ENCODE measurements at regions not wholly inside any gene's neighbourhood (a gene's known extent, or its start where the extent isn't known, plus 50 kb on each side); places are given as distances from the start of the nearest gene placed in this dataset.
"Not testable (repeated sequence)": the region's sequence is repeated elsewhere in the genome, so short reads cannot be mapped to it uniquely, and the experiment has no call there.

DNA sequence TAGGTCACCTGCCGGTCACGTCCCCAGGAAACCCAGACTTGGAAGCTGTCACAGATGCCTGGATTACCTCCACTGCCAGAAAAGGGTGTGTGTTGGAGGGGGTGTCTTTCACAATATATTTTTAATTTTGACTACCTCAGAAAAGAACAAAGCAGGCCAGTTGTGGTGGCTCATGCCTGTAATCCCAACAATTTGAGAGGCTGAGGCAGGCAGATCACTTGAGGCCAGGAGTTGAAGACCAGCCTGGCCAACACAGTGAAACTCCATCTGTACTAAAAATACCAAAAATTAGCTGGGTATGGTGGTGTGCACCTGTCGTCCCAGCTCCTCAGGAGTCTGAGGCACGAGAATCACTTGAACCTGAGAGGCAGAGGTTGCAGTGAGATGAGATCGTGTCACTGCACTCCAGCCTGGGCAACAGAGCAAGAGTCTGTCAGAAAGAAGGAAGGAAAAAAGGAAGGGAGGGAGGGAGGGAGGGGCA is 81.6 kb upstream of the FGF3 start:
- not testable (repeated sequence) for H3K36me3 ChIP-seq (ENCODE audit: control insufficient read depth, insufficient read depth, low read length); H3K9ac ChIP-seq (ENCODE audit: low read length); H3K4me1 ChIP-seq (ENCODE audit: control insufficient read depth, insufficient read depth, low read length); H3K4me3 ChIP-seq (ENCODE audit: low read length); H3K27ac ChIP-seq (ENCODE audit: low read depth, low read length); H3K27me3 ChIP-seq (ENCODE audit: control insufficient read depth, insufficient read depth, low read length)

DNA sequence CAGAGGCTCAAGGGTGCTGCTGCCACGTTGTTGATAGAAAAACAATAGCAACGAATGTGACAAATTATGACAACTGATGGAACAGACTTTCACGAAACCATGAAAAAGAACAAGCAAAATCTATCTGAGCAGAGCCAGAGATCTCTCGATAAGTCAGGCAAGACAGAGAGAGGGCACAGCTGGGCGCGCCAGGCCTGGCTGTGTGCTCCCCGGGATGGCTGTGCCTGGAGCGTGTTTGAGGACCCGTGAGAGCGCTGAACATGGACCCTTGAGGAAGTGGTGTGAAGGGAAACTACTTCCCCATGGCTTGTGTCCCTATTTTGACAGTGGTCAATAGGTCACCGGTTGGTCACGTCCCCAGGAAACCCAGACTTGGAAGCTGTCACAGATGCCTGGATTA is 83.1 kb upstream of the FGF3 start:
- Histone ChIP-seq H3K4me3 (ENCODE audit: low read length) (no peak overlapping the region), H3K27me3 (ENCODE audit: control insufficient read depth, insufficient read depth, low read length) (no peaks in the 10 kb centered on the region), H3K27ac (ENCODE audit: low read depth, low read length) (no peak overlapping the region), H3K4me1 (ENCODE audit: control insufficient read depth, insufficient read depth, low read length) (no peaks in the 10 kb centered on the region), H3K36me3 (ENCODE audit: control insufficient read depth, insufficient read depth, low read length) (no peaks in the 10 kb centered on the region), H3K9ac (ENCODE audit: low read length) (no peak overlapping the region)

DNA sequence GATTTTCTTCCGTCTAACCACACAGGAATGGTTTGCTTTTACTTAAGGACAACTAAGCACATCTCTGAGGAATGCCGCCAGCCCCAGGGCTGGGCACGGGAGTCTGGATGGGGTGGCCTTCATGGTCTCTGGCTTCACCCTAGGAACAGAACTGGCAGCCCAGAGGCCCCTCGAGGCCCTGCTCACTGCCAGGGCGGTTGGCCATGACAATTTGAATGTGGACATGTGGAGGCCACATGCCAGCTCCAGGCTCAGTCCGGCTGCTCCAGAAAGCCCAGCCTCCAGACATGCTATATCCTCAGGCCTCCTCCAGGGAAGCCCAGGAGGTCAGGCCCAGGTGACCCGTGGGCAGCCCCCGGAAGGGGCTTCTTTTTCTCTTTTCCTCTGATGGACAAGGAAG is 84.0 kb upstream of the FGF3 start:
- Histone ChIP-seq H3K36me3 (ENCODE audit: control insufficient read depth, insufficient read depth, low read length) (no peaks in the 10 kb centered on the region), H3K27me3 (ENCODE audit: control insufficient read depth, insufficient read depth, low read length) (no peaks in the 10 kb centered on the region), H3K9ac (ENCODE audit: low read length) (no peak overlapping the region), H3K4me1 (ENCODE audit: control insufficient read depth, insufficient read depth, low read length) (no peaks in the 10 kb centered on the region), H3K27ac (ENCODE audit: low read depth, low read length) (no peak overlapping the region), H3K4me3 (ENCODE audit: low read length) (no peak overlapping the region)

DNA sequence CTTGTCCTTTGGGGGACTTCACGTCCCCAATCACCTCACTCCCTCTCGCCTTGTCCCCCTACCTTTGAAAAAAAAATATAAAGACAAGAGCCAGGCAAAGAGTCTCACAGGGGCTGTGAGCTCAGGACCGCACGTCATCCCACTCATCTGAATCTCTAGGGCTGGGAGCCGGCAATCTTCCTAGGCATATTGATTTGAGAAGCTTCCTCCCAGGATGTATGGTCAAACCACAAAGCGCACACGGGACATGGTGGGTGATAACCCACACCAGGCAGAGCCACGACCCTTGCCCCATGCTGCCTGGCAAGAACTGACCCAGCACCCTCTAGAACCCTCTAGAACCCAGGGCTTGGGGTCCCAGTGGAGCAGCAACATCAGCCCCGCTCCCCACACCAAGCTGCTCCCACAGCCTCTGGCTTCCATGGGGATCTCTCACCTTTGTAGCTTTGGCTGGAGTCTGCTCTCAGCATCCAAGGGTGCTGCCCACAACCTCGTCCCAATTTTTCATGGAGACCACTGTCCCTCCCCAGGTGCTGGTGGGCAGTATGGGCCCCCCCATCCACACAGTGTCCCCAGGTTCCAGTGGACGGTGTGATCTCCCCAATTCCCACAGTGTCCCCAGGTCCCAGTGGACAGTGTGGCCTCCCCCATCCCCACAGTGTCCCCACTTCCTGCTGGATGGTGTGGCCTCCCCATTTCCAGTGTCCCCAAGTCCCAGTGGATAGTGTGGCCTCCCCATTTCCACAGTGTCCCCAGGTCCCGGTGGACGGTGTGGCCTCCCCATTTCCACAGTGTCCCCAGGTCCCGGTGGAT is 85.2 kb upstream of the FGF3 start:
- Histone ChIP-seq H3K9ac (ENCODE audit: low read length) (no peak overlapping the region), H3K4me1 (ENCODE audit: control insufficient read depth, insufficient read depth, low read length) (no peaks in the 10 kb centered on the region), H3K27ac (ENCODE audit: low read depth, low read length) (no peak overlapping the region), H3K4me3 (ENCODE audit: low read length) (no peak overlapping the region), H3K36me3 (ENCODE audit: control insufficient read depth, insufficient read depth, low read length) (no peaks in the 10 kb centered on the region), H3K27me3 (ENCODE audit: control insufficient read depth, insufficient read depth, low read length) (no peaks in the 10 kb centered on the region)

DNA sequence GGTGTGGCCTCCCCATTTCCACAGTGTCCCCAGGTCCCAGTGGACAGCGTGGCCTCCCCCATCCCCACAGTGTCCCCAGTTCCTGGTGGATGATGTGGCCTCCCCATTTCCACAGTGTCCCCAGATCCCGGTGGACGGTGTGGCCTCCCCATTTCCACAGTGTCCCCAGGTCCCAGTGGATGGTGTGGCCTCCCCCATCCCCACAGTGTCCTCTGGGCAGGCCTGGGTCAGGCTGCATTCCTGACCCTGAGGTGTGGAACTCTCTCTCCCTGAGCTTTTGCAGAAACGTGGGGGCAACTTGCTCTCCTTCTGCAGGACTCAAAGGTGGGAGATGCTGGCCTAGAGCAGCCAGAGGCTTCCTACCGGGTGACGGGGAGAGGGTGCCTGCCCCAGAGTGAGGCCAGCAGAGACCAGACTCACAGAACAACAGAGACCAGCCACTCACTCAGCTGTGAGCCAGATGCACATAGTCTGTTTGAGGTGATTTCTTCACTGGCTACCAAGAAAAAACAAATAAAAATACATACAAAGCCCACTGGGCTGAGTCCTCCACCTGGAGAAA is 85.8 kb upstream of the FGF3 start:
- Histone ChIP-seq H3K36me3 (ENCODE audit: control insufficient read depth, insufficient read depth, low read length) (no peaks in the 10 kb centered on the region), H3K27ac (ENCODE audit: low read depth, low read length) (no peak overlapping the region), H3K4me1 (ENCODE audit: control insufficient read depth, insufficient read depth, low read length) (no peaks in the 10 kb centered on the region), H3K4me3 (ENCODE audit: low read length) (no peak overlapping the region), H3K9ac (ENCODE audit: low read length) (no peak overlapping the region), H3K27me3 (ENCODE audit: control insufficient read depth, insufficient read depth, low read length) (no peaks in the 10 kb centered on the region)

DNA sequence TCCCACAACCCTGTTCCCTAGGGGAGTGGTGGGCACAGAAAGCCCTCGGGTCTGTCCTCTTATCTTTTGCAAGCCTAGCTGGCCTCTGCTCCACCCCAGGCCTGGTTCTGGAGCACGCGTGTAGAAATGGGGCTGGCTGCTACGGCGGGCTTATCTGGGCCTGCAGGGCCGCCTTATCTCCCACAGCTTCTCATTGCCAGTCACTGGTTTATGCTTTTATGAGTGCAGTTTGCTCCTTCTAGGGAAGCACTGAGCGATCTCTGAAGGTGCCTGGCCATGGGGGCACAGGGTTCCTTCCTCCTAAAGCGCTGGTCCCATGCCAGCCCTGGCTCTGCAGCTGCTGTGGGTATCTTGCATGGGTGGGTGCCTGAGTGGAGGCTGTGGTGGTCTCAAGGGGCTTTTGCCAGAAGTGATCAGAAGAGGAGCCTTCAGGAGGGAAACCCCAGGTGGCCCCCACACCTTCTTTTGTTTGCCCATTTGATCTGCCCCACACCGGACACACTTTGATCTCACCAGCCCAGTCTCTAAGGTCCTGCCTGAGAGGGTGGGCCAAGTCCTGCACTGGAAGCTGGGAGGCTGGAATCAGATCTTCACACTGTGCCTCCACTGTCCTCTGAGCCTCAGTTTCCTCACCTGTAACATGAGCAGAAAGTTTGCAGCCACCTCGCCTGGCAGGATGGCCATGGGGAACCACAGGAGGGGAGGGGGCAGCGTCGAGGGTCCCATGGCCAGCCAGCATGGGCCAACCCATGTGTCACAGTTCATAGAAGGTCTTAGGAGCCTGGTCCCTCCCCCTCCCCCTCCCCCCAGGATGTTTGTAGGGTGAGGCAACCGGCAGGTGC is 86.6 kb upstream of the FGF3 start:
- Histone ChIP-seq H3K4me1 (ENCODE audit: control insufficient read depth, insufficient read depth, low read length) (no peaks in the 10 kb centered on the region), H3K4me3 (ENCODE audit: low read length) (no peak overlapping the region), H3K27me3 (ENCODE audit: control insufficient read depth, insufficient read depth, low read length) (no peaks in the 10 kb centered on the region), H3K27ac (ENCODE audit: low read depth, low read length) (no peak overlapping the region), H3K9ac (ENCODE audit: low read length) (no peak overlapping the region), H3K36me3 (ENCODE audit: control insufficient read depth, insufficient read depth, low read length) (no peaks in the 10 kb centered on the region)

DNA sequence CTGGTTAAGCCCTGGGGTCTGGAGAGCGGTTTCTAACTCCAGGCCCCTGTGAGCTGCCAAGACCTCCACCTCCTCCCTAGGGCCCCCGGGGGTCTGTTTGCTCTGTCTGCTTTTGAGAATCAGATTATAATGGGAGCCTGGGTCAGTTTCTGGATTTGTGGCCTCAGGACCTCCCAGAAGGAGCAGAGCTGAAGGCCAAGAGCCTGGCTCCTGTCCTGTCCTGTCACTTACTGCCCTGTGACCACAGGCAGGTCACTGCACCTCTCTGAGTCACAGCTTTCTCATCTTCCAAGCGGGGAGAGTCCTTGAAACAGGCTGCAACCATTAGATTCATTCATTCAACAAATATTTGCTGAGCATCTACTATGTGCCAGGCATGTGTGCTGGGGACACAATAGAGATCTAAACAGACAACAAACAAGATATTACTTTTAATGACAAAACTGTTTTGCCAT is 87.3 kb upstream of the FGF3 start:
- Histone ChIP-seq H3K4me3 (ENCODE audit: low read length) (no peak overlapping the region), H3K4me1 (ENCODE audit: control insufficient read depth, insufficient read depth, low read length) (no peaks in the 10 kb centered on the region), H3K9ac (ENCODE audit: low read length) (no peak overlapping the region), H3K36me3 (ENCODE audit: control insufficient read depth, insufficient read depth, low read length) (no peaks in the 10 kb centered on the region), H3K27ac (ENCODE audit: low read depth, low read length) (no peak overlapping the region), H3K27me3 (ENCODE audit: control insufficient read depth, insufficient read depth, low read length) (no peaks in the 10 kb centered on the region)

DNA sequence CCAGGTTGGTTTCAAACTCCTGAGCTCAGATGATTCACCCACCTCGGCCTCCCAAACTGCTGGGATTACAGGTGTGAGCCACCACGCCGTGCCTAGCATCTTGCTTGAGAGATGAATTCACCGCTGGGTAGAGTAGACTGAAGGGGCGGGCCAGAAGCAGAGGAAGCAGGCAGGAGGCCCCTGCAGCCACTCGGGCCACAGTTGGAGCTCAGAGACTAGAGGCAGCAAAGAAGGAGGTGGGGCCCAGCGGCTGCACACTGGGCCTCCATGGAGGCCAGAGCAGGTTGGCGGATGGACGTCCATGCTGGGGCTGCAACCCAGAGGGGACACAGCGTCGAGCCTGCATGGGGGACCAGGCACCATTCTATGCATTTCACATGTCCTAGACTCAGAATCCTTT is 88.4 kb upstream of the FGF3 start:
- H3K9ac ChIP-seq (ENCODE audit: low read length): no peak overlapping the region
- H3K36me3 ChIP-seq (ENCODE audit: control insufficient read depth, insufficient read depth, low read length): no peaks in the 10 kb centered on the region
- H3K27ac ChIP-seq (ENCODE audit: low read depth, low read length): no peak overlapping the region
- no peaks in the 10 kb centered on the region for H3K27me3 ChIP-seq (ENCODE audit: control insufficient read depth, insufficient read depth, low read length)
- no peaks in the 10 kb centered on the region for H3K4me1 ChIP-seq (ENCODE audit: control insufficient read depth, insufficient read depth, low read length)
- H3K4me3 ChIP-seq (ENCODE audit: low read length): no peak overlapping the region

DNA sequence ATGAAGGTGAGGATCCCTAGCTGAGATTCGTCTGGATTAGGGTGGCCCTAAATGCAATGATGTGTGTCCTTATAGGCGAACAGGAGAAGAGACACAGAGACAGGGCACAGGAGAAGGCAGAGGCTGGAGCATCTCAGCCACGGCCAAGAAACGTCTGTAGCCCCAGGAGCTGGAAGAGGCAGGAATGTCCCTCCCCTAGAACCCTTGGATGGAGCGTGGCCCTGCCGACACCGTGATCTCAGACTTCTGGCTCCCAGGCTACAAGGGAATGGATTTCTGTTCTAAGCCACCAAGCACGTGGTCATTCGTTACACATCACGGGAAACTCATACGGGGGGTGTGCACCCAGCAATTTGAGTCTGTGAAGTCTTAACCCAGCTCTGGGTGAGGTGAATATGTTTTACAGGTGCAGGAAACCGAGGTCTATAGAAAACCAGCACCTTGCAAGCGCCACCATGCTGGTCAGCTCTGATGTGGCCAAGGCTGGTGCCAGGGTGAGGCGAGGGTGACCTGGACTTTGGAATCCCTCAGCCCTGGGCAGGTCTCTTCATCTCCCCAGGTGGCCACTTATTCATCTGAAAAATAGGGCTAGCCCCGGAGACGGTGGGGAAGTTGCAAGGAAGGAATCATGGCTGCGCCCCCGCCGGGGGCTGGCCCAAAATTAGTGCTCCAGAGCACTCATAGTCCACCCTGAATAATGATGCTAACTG is 89.5 kb upstream of the FGF3 start:
- Histone ChIP-seq H3K9ac (ENCODE audit: low read length) (no peak overlapping the region), H3K27me3 (ENCODE audit: control insufficient read depth, insufficient read depth, low read length) (no peaks in the 10 kb centered on the region), H3K36me3 (ENCODE audit: control insufficient read depth, insufficient read depth, low read length) (no peaks in the 10 kb centered on the region), H3K4me1 (ENCODE audit: control insufficient read depth, insufficient read depth, low read length) (no peaks in the 10 kb centered on the region), H3K27ac (ENCODE audit: low read depth, low read length) (no peak overlapping the region), H3K4me3 (ENCODE audit: low read length) (no peak overlapping the region)

DNA sequence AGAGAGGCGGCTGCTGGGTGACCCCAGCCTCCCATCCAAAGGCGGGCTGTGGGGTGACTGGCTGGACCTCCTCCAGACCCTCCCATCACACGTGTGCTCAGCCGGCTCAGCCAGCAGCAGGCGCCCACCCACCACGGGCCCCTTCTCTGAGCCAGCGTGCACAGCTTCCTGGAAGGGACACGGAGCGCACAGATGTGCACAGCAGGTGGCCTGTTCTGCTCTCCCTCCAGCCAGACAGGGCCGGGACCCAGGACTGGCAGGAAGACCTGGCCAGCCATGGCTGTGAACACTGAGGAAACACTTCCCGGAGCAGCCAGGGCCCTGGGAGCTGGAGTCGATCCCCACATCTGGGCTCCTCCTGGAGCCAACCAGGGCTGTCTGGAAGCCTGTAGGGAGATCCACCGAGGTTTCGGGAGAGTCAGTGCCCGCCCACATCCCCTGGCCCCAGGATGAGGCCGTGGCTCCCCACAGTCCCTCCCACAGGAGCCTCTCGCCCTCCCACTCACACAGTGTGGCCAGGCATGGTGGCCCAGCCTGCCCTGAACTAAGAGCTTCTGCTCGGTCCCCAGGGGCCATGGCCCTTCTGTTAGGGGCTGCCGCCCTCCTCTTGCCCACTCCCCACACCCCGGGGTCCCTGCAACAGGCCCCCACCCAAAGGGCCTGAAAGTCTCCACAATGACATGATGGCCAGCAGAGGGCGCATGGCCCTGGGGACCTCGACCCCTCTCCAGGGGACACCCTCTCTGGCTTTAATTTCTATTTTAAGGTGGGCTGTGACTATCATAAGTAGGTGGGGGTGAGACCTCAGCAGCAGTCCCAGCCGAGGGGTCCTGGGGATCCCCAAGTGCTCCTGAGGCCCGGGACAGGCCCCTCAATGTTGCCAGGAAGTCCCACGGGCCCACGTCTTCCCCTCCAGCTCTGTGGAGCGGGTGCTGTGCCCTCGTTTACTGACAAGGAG is 90.6 kb upstream of the FGF3 start:
- H3K27me3 ChIP-seq (ENCODE audit: control insufficient read depth, insufficient read depth, low read length): no peaks in the 10 kb centered on the region
- H3K4me1 ChIP-seq (ENCODE audit: control insufficient read depth, insufficient read depth, low read length): no peaks in the 10 kb centered on the region
- H3K36me3 ChIP-seq (ENCODE audit: control insufficient read depth, insufficient read depth, low read length): no peaks in the 10 kb centered on the region
- no peak overlapping the region for H3K27ac ChIP-seq (ENCODE audit: low read depth, low read length)
- H3K4me3 ChIP-seq (ENCODE audit: low read length): no peak overlapping the region
- no peak overlapping the region for H3K9ac ChIP-seq (ENCODE audit: low read length)

DNA sequence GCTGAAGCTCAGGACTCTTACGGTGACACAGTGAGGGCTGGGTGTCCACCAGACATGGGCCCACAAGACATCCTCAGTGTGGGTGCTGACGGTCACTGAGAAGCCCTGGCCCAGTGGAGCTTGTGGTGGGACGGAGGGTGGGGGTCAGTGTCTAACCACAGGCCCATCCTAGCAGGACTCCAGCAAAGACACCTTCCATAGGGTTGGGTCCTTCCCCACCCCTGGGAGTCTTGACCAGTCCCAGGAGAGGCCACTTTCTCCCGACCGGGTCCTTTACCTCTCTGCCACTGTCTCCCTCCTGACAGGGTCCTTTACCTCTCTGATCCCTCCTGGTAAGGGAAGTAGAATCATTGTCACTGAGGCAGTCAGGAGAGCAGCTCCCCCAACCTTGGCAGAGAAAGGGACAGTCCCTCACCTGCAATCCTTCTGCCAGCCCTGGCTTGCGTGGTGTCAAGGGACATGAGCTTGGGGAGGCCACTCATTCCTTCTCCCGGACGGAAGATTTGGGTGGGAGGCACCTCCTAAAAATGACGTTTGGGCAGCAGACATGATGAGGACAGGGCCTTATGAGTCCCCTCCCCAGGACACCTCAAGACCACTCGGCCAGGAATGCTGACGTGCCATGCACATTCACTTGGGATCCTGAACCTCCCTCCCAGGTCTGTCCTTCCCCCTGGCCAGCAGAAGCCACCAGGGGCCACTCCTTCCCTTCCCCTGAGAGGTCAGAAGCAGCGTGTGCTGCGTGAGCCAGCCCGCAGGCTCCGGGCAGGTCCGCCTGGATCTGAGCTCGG is 91.5 kb upstream of the FGF3 start:
- H3K9ac ChIP-seq (ENCODE audit: low read length): no peak overlapping the region

More for the DNA sequence above, 91.5 kb upstream of the FGF3 start:
- no peaks in the 10 kb centered on the region for H3K36me3 ChIP-seq (ENCODE audit: control insufficient read depth, insufficient read depth, low read length)
- no peak overlapping the region for H3K4me3 ChIP-seq (ENCODE audit: low read length)
- no peak overlapping the region for H3K27ac ChIP-seq (ENCODE audit: low read depth, low read length)
- no peaks in the 10 kb centered on the region for H3K27me3 ChIP-seq (ENCODE audit: control insufficient read depth, insufficient read depth, low read length)
- peaks cover 4% of the 10 kb centered on the region for H3K4me1 ChIP-seq (ENCODE audit: control insufficient read depth, insufficient read depth, low read length)

Data from rectal smooth muscle tissue (tissue), 1 donor.